ENCODE measurements at regions not wholly inside any gene's neighbourhood (a gene's known extent, or its start where the extent isn't known, plus 50 kb on each side); places are given as distances from the start of the nearest gene placed in this dataset.

DNA sequence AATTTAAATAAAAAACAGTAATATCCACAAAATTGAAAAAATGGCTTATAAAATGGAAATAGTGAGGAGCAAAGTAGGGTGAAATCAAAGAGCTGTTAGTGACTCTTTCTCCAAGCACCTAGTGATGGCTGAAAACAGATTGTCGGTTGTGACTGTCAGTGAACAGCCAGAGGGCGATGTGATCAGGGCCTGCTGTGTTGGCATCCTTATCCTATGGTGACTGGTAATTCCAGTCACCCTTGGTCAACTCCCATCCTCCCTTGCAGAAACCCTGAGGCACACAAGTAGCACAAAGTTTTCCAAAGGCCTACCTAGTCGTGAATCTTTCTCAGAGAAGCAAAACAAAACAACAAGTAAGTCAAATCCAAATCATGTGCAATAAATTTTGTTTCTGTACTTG, 599.8 kb upstream of the CXADR start:
- no peak for TF ChIP-seq CTCF (IDR thresholded peaks at IDR 0.05; ENCODE audit: low read depth, low read length)
- H3K36me3 ChIP-seq: no peaks in the 10 kb centered on the region
- H3K27ac ChIP-seq: no peak overlapping the region
- no peak for DNase-seq
- H3K27me3 ChIP-seq (ENCODE audit: insufficient read depth, low read depth, severe bottlenecking): peaks cover 10% of the 10 kb centered on the region
- no peak overlapping the region for H3K4me3 ChIP-seq (ENCODE audit: low read depth, low read length)
- H3K9me3 ChIP-seq (ENCODE audit: severe bottlenecking): no peaks in the 10 kb centered on the region

- Histone ChIP-seq H3K27me3 (ENCODE audit: insufficient read depth, low read depth, severe bottlenecking) (peaks cover 8% of the 10 kb centered on the region), H3K9me3 (ENCODE audit: severe bottlenecking) (no peaks in the 10 kb centered on the region), H3K4me3 (ENCODE audit: low read depth, low read length) (no peak overlapping the region), H3K27ac (no peak overlapping the region), H3K36me3 (no peaks in the 10 kb centered on the region)
- no peak for TF ChIP-seq CTCF (IDR thresholded peaks at IDR 0.05; ENCODE audit: low read depth, low read length)
- no peak for DNase-seq
Observed at GRCh38 chr21:16928439-16928838, 584.4 kb upstream of the CXADR start.

DNA sequence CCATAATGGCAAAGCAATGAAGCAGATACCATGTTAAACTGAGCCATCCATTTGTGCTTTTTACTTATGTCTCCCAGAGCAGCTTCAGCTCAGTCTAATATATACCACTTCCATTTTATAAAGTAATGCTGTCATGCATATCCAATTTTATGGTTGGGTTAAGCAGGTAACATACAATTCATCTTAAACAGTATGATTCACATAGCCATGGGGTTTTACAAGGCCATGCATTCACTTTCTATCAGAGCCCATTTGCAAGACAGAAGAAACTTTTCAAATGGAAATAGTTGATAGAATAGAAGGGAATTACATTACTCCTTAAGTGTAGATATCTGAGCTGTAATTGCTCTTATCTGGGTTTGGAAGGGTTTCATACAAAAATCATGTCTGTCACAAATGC, 580.5 kb upstream of the CXADR start:
- Histone ChIP-seq H3K27ac (no peak overlapping the region), H3K27me3 (ENCODE audit: insufficient read depth, low read depth, severe bottlenecking) (peaks cover 5% of the 10 kb centered on the region), H3K36me3 (no peaks in the 10 kb centered on the region), H3K9me3 (ENCODE audit: severe bottlenecking) (no peaks in the 10 kb centered on the region), H3K4me3 (ENCODE audit: low read depth, low read length) (no peak overlapping the region)
- DNase-seq: no peak
- no peak for TF ChIP-seq CTCF (IDR thresholded peaks at IDR 0.05; ENCODE audit: low read depth, low read length)

DNA sequence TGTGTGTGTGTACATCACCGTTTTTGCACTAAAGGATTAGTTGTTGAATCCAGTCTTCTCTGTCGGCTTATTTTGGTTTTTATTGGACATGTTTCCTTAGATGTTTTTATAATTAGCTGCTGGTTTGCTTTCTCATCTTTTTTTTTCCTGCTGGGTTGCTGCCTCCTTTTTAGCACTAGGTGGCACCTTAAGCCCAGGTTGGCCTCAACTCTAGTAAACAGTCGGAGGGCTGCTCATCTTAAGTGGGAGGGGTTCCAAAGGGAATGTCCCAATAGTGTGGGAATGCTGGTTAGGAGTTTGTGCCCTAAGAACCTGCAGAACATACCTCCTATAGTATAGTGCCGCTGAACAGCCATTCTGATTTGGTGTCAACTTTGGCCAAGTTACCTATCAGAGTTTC, 570.1 kb upstream of the CXADR start:
- no peaks in the 10 kb centered on the region for H3K9me3 ChIP-seq (ENCODE audit: severe bottlenecking)
- H3K27me3 ChIP-seq (ENCODE audit: insufficient read depth, low read depth, severe bottlenecking): peaks cover 15% of the 10 kb centered on the region
- no peak overlapping the region for H3K4me3 ChIP-seq (ENCODE audit: low read depth, low read length)
- 0 out of 2 replicates have a peak, but pooled peaks have one; percentile 21 for TF ChIP-seq CTCF (IDR thresholded peaks at IDR 0.05; ENCODE audit: low read depth, low read length)
- H3K27ac ChIP-seq: no peak overlapping the region
- H3K36me3 ChIP-seq: no peaks in the 10 kb centered on the region
- peak; percentile 8 for DNase-seq

GRCh38 chr21:16943231-16943630, 569.6 kb upstream of the CXADR start:
- TF ChIP-seq CTCF (IDR thresholded peaks at IDR 0.05; ENCODE audit: low read depth, low read length): no peak
- DNase-seq: no peak

DNA sequence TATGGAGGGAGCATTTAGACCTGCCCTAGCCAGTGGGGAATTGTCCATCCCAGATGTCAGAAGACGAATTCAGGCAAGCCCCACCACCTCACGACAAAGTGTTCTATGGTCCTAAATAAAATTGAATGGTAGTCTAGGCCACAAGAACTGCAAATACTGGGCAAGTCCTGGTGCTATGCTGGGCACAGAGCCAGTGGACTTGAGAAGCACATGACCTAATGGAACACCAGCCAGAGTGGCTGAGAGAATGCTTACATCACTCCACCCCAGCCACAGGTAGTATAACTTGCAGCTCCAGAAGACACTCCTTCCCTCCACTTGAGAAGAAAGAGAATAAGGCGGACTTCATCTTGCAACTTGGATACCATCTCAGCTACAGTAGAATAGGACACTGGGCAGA, 567.3 kb upstream of the CXADR start:
- H3K27ac ChIP-seq: no peak overlapping the region
- DNase-seq: no peak
- H3K4me3 ChIP-seq (ENCODE audit: low read depth, low read length): no peak overlapping the region
- H3K36me3 ChIP-seq: no peaks in the 10 kb centered on the region
- TF ChIP-seq CTCF (IDR thresholded peaks at IDR 0.05; ENCODE audit: low read depth, low read length): no peak
- no peaks in the 10 kb centered on the region for H3K9me3 ChIP-seq (ENCODE audit: severe bottlenecking)
- H3K27me3 ChIP-seq (ENCODE audit: insufficient read depth, low read depth, severe bottlenecking): peaks cover 20% of the 10 kb centered on the region

More at GRCh38 chr21:16943231-16943630, 569.6 kb upstream of the CXADR start:
- Histone ChIP-seq H3K9me3 (ENCODE audit: severe bottlenecking) (no peaks in the 10 kb centered on the region), H3K27ac (no peak overlapping the region), H3K36me3 (no peaks in the 10 kb centered on the region), H3K27me3 (ENCODE audit: insufficient read depth, low read depth, severe bottlenecking) (peaks cover 15% of the 10 kb centered on the region), H3K4me3 (ENCODE audit: low read depth, low read length) (no peak overlapping the region)
